ENCODE measurements at regions not wholly inside any gene's neighbourhood (a gene's known extent, or its start where the extent isn't known, plus 50 kb on each side); places are given as distances from the start of the nearest gene placed in this dataset.

DNA sequence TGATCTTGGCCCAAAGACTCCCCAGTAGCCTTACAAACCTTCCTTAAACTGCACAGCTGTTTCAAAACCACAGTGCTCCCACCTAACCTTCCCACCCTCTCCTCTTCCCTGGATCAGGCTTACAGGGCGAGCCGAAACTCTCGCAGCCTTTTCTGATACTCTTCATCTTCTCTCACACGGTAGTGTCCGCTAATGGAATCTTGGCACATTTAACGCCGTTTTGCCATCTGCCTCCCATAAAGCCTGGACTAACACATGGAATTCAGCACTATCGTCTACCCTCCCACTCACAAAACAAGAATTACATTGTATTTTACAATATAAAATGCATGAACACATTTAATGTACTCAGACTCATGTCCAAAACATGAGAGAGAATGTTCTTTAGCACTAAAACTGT lies 135.9 kb downstream of the RAP2A start:
- 98% methylated on average over 6 of the region's 8 CpGs for WGBS (ENCODE audit: insufficient coverage)
- H3K27ac ChIP-seq (ENCODE audit: insufficient read depth in 1 of 2, low read depth in 1 of 2, low read length in 2 of 2, poor library complexity in 1 of 2, severe bottlenecking in 2 of 2): no peak overlapping the region
- H3K27me3 ChIP-seq (replicated peaks in 2 of 5; ENCODE audit: control insufficient read depth in 4 of 5, insufficient read depth in 5 of 5, low read length in 4 of 5): peaks cover 0 to 3% (median 0%) of the 10 kb centered on the region in 5 experiments
- H3K4me1 ChIP-seq (ENCODE audit: control extremely low read depth in 1 of 4, control insufficient read depth in 4 of 4, insufficient read depth in 4 of 4, low read length in 3 of 4): no peaks in the 10 kb centered on the region
- ChIA-PET POLR2A (no interaction called here), CTCF (no interaction called here)
- no peak for DNase-seq
- no peak overlapping the region for H3K4me3 ChIP-seq (ENCODE audit: control insufficient read depth in 1 of 7, extremely low read depth in 1 of 7, insufficient read depth in 4 of 7, low read depth in 2 of 7, low read length in 6 of 7)
- no peaks in the 10 kb centered on the region for H3K9me3 ChIP-seq (ENCODE audit: control extremely low read depth in 1 of 5, control insufficient read depth in 4 of 5, insufficient read depth in 2 of 5, low read depth in 1 of 5, low read length in 4 of 5)
- no peaks in the 10 kb centered on the region for H3K36me3 ChIP-seq (ENCODE audit: control insufficient read depth in 4 of 4, insufficient read depth in 4 of 4, low read length in 3 of 4)

DNA sequence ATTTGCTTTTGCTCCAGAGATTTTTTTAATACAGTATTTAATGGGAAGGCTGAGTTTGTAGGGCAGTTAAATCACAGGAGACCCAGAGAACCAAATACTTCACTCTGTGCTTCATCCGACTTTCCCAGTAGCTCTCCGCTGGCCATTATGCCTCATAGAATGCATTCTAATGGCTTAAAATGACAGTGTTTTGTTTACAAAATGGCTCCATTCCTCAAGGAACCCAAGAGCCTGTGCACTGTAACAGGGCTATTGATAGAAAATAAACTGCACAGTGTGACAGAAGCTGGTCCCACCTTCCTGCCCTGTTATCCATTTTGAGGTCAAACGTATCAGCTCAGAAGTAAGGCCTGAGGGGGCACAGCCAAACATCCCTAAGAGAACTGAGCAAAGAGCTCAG lies 136.5 kb downstream of the RAP2A start:
- CTCF ChIA-PET: no interaction called here
- Histone ChIP-seq H3K4me1 (ENCODE audit: control extremely low read depth in 1 of 4, control insufficient read depth in 4 of 4, insufficient read depth in 4 of 4, low read length in 3 of 4) (no peaks in the 10 kb centered on the region), H3K36me3 (ENCODE audit: control insufficient read depth in 4 of 4, insufficient read depth in 4 of 4, low read length in 3 of 4) (no peaks in the 10 kb centered on the region), H3K27me3 (replicated peaks in 2 of 5; ENCODE audit: control insufficient read depth in 4 of 5, insufficient read depth in 5 of 5, low read length in 4 of 5) (peaks cover 0 to 6% (median 0%) of the 10 kb centered on the region in 5 experiments), H3K4me3 (ENCODE audit: control insufficient read depth in 1 of 7, extremely low read depth in 1 of 7, insufficient read depth in 4 of 7, low read depth in 2 of 7, low read length in 6 of 7) (no peak overlapping the region), H3K9me3 (ENCODE audit: control extremely low read depth in 1 of 5, control insufficient read depth in 4 of 5, insufficient read depth in 2 of 5, low read depth in 1 of 5, low read length in 4 of 5) (no peaks in the 10 kb centered on the region), H3K27ac (ENCODE audit: insufficient read depth in 1 of 2, low read depth in 1 of 2, low read length in 2 of 2, poor library complexity in 1 of 2, severe bottlenecking in 2 of 2) (no peak overlapping the region)
- no peak for DNase-seq
- WGBS (ENCODE audit: insufficient coverage): 93% methylated on average over 3 of the region's 3 CpGs
- POLR2A ChIA-PET: no interaction called here

DNA sequence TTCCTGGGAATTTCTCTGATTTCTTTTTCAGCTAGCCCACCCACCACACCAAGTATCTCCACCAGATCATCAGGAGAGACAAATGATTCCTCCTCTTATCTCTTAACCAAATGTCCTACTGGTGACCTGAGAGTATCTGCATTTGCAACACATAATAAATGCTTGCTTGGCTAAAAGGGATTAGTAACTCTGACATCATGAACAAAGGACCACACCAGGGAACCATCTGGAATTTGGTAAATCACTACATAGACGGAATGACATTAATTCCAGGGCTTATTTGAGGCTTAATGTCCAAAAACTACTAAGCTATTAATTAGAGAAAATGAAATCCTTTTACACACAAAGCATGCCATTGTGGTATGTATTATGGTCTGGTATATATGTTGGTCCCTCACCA lies 139.0 kb downstream of the RAP2A start:
- DNase-seq: no peak

DNA sequence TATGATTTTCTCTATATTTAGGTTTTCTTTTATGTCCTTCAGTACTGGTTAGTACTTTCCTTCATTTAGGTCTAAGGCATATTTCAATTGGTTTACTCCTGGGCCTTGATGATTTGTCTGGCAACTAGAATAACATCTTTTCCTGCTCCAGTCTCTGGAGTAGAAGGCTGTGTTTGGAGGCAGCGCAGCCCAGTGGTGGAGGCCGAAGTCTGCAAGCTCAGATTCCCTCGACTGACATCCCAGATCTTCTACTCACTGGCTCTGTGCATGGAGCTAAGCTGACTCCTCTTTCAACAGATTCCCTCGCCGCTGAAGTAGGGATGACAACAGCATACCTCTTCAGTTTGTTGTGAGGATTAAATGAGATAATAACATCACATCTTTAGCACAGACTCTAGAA lies 141.0 kb downstream of the RAP2A start:
- CTCF ChIA-PET: no interaction called here
- peak in 1 of 3 donors; percentile 1 for DNase-seq
- H3K9me3 ChIP-seq (ENCODE audit: control extremely low read depth in 1 of 5, control insufficient read depth in 4 of 5, insufficient read depth in 2 of 5, low read depth in 1 of 5, low read length in 4 of 5): no peaks in the 10 kb centered on the region
- no peak overlapping the region for H3K27ac ChIP-seq (ENCODE audit: insufficient read depth in 1 of 2, low read depth in 1 of 2, low read length in 2 of 2, poor library complexity in 1 of 2, severe bottlenecking in 2 of 2)
- no peaks in the 10 kb centered on the region for H3K36me3 ChIP-seq (ENCODE audit: control insufficient read depth in 4 of 4, insufficient read depth in 4 of 4, low read length in 3 of 4)
- POLR2A ChIA-PET: no interaction called here
- H3K27me3 ChIP-seq (replicated peaks in 2 of 5; ENCODE audit: control insufficient read depth in 4 of 5, insufficient read depth in 5 of 5, low read length in 4 of 5): peaks cover 0 to 3% (median 0%) of the 10 kb centered on the region in 5 experiments
- WGBS (ENCODE audit: insufficient coverage): 60% methylated on average over 2 of the region's 5 CpGs
- no peaks in the 10 kb centered on the region for H3K4me1 ChIP-seq (ENCODE audit: control extremely low read depth in 1 of 4, control insufficient read depth in 4 of 4, insufficient read depth in 4 of 4, low read length in 3 of 4)
- no peak overlapping the region for H3K4me3 ChIP-seq (ENCODE audit: control insufficient read depth in 1 of 7, extremely low read depth in 1 of 7, insufficient read depth in 4 of 7, low read depth in 2 of 7, low read length in 6 of 7)

More for the DNA sequence above, 139.0 kb downstream of the RAP2A start:
- Histone ChIP-seq H3K27ac (ENCODE audit: insufficient read depth in 1 of 2, low read depth in 1 of 2, low read length in 2 of 2, poor library complexity in 1 of 2, severe bottlenecking in 2 of 2) (no peak overlapping the region), H3K4me1 (ENCODE audit: control extremely low read depth in 1 of 4, control insufficient read depth in 4 of 4, insufficient read depth in 4 of 4, low read length in 3 of 4) (no peaks in the 10 kb centered on the region), H3K9me3 (ENCODE audit: control extremely low read depth in 1 of 5, control insufficient read depth in 4 of 5, insufficient read depth in 2 of 5, low read depth in 1 of 5, low read length in 4 of 5) (no peaks in the 10 kb centered on the region), H3K36me3 (ENCODE audit: control insufficient read depth in 4 of 4, insufficient read depth in 4 of 4, low read length in 3 of 4) (no peaks in the 10 kb centered on the region), H3K4me3 (ENCODE audit: control insufficient read depth in 1 of 7, extremely low read depth in 1 of 7, insufficient read depth in 4 of 7, low read depth in 2 of 7, low read length in 6 of 7) (no peak overlapping the region), H3K27me3 (replicated peaks in 2 of 5; ENCODE audit: control insufficient read depth in 4 of 5, insufficient read depth in 5 of 5, low read length in 4 of 5) (peaks cover 0 to 6% (median 0%) of the 10 kb centered on the region in 5 experiments)
- ChIA-PET POLR2A (no interaction called here), CTCF (no interaction called here)
- no CpG with 5 or more reads among the region's 1 CpG for WGBS (ENCODE audit: insufficient coverage)

DNA sequence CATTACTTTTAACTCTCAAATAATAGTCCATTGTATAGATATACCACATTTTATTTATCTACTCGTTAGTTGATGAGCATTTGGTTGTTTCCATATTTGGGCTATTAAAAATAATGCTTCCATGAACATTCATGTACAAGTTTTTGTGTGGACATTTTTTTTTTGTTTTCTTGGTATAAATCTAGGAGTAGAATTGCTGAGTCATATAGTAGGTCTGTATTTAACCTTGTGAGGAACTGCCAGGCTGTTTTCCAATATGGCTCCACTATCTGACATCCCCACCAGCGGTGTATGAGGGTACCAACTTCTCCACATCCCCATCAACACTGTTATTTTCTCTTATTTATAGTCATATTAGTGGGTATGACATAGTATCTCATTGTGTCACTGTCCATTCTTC lies 143.1 kb downstream of the RAP2A start:
- CTCF ChIA-PET: no interaction called here

DNA sequence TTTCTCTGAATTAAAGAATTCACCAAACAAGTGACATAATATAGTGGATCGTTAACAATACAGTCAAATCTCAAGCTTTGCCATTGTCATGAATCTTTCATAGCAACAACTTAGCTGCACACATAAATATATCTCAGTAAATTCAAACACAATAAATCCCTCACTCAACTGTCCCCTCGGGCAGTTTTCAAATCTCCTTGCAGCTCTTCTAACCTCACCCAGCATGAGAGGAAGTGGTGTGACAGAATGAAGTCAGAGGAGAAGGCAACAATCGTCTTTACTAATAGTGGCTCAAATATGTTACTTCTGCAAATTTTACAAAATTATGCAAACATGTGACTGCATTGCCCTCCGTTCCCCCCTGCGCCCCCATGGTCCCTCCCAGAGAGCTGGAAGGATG lies 148.2 kb downstream of the RAP2A start:
- CTCF ChIA-PET: interaction anchor here (0.9 kb wide), 1 partner anchor 14 kb away, joined by 3 read pairs; no protein-coding TSS in a partner anchor
- Histone ChIP-seq H3K27me3 (replicated peaks in 2 of 5; ENCODE audit: control insufficient read depth in 4 of 5, insufficient read depth in 5 of 5, low read length in 4 of 5) (no peaks in the 10 kb centered on the region), H3K4me1 (ENCODE audit: control extremely low read depth in 1 of 4, control insufficient read depth in 4 of 4, insufficient read depth in 4 of 4, low read length in 3 of 4) (peaks cover 0 to 20% (median 0%) of the 10 kb centered on the region in 4 experiments), H3K27ac (ENCODE audit: insufficient read depth in 1 of 2, low read depth in 1 of 2, low read length in 2 of 2, poor library complexity in 1 of 2, severe bottlenecking in 2 of 2) (no peak overlapping the region), H3K9me3 (ENCODE audit: control extremely low read depth in 1 of 5, control insufficient read depth in 4 of 5, insufficient read depth in 2 of 5, low read depth in 1 of 5, low read length in 4 of 5) (no peaks in the 10 kb centered on the region), H3K36me3 (ENCODE audit: control insufficient read depth in 4 of 4, insufficient read depth in 4 of 4, low read length in 3 of 4) (no peaks in the 10 kb centered on the region), H3K4me3 (ENCODE audit: control insufficient read depth in 1 of 7, extremely low read depth in 1 of 7, insufficient read depth in 4 of 7, low read depth in 2 of 7, low read length in 6 of 7) (no peak overlapping the region)
- 29% methylated on average over 3 of the region's 5 CpGs for WGBS (ENCODE audit: insufficient coverage)
- no peak for DNase-seq
- POLR2A ChIA-PET: no interaction called here

More for the DNA sequence above, 143.1 kb downstream of the RAP2A start:
- H3K4me3 ChIP-seq (ENCODE audit: control insufficient read depth in 1 of 7, extremely low read depth in 1 of 7, insufficient read depth in 4 of 7, low read depth in 2 of 7, low read length in 6 of 7): no peak overlapping the region
- H3K36me3 ChIP-seq (ENCODE audit: control insufficient read depth in 4 of 4, insufficient read depth in 4 of 4, low read length in 3 of 4): no peaks in the 10 kb centered on the region
- DNase-seq: no peak
- peaks cover 0 to 5% (median 0%) of the 10 kb centered on the region in 4 experiments for H3K4me1 ChIP-seq (ENCODE audit: control extremely low read depth in 1 of 4, control insufficient read depth in 4 of 4, insufficient read depth in 4 of 4, low read length in 3 of 4)
- no CpG with 5 or more reads among the region's 2 CpGs for WGBS (ENCODE audit: insufficient coverage)
- POLR2A ChIA-PET: no interaction called here
- H3K9me3 ChIP-seq (ENCODE audit: control extremely low read depth in 1 of 5, control insufficient read depth in 4 of 5, insufficient read depth in 2 of 5, low read depth in 1 of 5, low read length in 4 of 5): no peaks in the 10 kb centered on the region
- peaks cover 0 to 3% (median 0%) of the 10 kb centered on the region in 5 experiments for H3K27me3 ChIP-seq (replicated peaks in 2 of 5; ENCODE audit: control insufficient read depth in 4 of 5, insufficient read depth in 5 of 5, low read length in 4 of 5)
- H3K27ac ChIP-seq (ENCODE audit: insufficient read depth in 1 of 2, low read depth in 1 of 2, low read length in 2 of 2, poor library complexity in 1 of 2, severe bottlenecking in 2 of 2): no peak overlapping the region

DNA sequence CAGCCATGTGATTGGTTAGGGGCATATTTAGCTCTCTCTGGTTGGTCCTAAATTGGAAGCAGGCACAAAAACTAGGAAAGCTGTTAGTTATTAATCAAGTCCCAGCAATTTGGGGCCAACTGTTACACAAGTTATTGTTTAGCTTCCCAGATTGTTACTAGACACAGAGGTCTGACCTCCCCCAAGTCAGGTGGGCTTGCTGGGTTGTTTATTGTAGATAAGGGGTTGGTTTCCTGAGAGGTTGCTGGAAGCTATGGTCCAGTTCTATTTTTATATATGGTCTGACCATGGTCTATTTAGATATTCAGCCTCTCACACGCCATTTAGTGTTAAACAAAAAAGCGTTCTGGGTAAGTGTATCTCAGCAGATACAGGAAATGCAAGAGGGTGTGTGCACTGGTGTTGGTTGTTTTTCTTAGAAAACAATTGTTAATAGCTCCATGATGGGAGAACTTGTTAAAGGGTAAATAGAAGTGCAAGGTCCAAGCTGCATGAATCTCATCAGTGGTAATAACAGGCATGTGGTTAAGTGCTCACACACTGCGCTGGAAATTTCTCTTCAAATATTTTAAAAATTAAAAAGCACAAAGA lies 150.0 kb downstream of the RAP2A start:
- WGBS (ENCODE audit: insufficient coverage): 100% methylated on average over 2 of the region's 3 CpGs
- peaks cover 0 to 20% (median 0%) of the 10 kb centered on the region in 4 experiments for H3K4me1 ChIP-seq (ENCODE audit: control extremely low read depth in 1 of 4, control insufficient read depth in 4 of 4, insufficient read depth in 4 of 4, low read length in 3 of 4)
- H3K27ac ChIP-seq (ENCODE audit: insufficient read depth in 1 of 2, low read depth in 1 of 2, low read length in 2 of 2, poor library complexity in 1 of 2, severe bottlenecking in 2 of 2): no peak overlapping the region
- CTCF ChIA-PET: no interaction called here
- H3K36me3 ChIP-seq (ENCODE audit: control insufficient read depth in 4 of 4, insufficient read depth in 4 of 4, low read length in 3 of 4): no peaks in the 10 kb centered on the region
- no peak for DNase-seq
- no peaks in the 10 kb centered on the region for H3K27me3 ChIP-seq (replicated peaks in 2 of 5; ENCODE audit: control insufficient read depth in 4 of 5, insufficient read depth in 5 of 5, low read length in 4 of 5)
- POLR2A ChIA-PET: no interaction called here
- H3K4me3 ChIP-seq (ENCODE audit: control insufficient read depth in 1 of 7, extremely low read depth in 1 of 7, insufficient read depth in 4 of 7, low read depth in 2 of 7, low read length in 6 of 7): no peak overlapping the region
- peaks cover 0 to 4% (median 0%) of the 10 kb centered on the region in 5 experiments for H3K9me3 ChIP-seq (ENCODE audit: control extremely low read depth in 1 of 5, control insufficient read depth in 4 of 5, insufficient read depth in 2 of 5, low read depth in 1 of 5, low read length in 4 of 5)

Data from common myeloid progenitor, CD34-positive (primary cell).